Naive thymus-derived CD8-positive, alpha-beta T cell (primary cell): ENCODE measurements at regions not wholly inside any gene's neighbourhood (a gene's known extent, or its start where the extent isn't known, plus 50 kb on each side); places are given as distances from the start of the nearest gene placed in this dataset.

Source experiments
- ATAC-seq, 2 donors: fragments of 150-1000 bp; cut with Tn5 transposase in 1 of 2; sonication (Bioruptor Pico), chemical (Tn5 transposase) in 1 of 2; 1 replicate in 1 of 2; 2 replicates in 1 of 2; pipeline ENCODE4 v1.10.0; 2021; ENCODE audit warnings: mild to moderate bottlenecking in 2 of 2, moderate library complexity in 2 of 2
- POLR2A ChIA-PET: fragments of 350-600 bp; sonication (Branson Sonifier 250); formaldehyde crosslinking; loops from one replicate; lab custom pipeline; 2021; ENCODE audit warnings: antibody characterized with exemption; lab: Charles Lee
- DNase-seq, 10 donors: peaks; one replicate each; pipeline versions ENCODE4 v3.0.0 to v3.0.0-alpha.2; 2020 to 2022
- H3K27ac Mint-ChIP-seq, 10 donors: one replicate each; pipeline ENCODE4 v1.8.0; 2020 to 2022; ENCODE audit warnings: mild to moderate bottlenecking in 10 of 10, mixed read lengths in 10 of 10, moderate library complexity in 4 of 10, inconsistent platforms in 1 of 10
- H3K27me3 Mint-ChIP-seq, 5 donors: one replicate each; pipeline ENCODE4 v1.8.0; 2021 to 2022; ENCODE audit warnings: mixed read lengths in 5 of 5
- H3K36me3 Mint-ChIP-seq, 3 donors: one replicate each; pipeline ENCODE4 v1.8.0; 2020 to 2022; ENCODE audit warnings: mixed read lengths in 3 of 3, mild to moderate bottlenecking in 2 of 3, inconsistent platforms in 1 of 3
- H3K4me1 Mint-ChIP-seq, 4 donors: one replicate each; pipeline ENCODE4 v1.8.0; 2021 to 2022; ENCODE audit warnings: mixed read lengths in 4 of 4
- H3K4me3 Mint-ChIP-seq, 10 donors: one replicate each; pipeline ENCODE4 v1.8.0; 2020 to 2022; ENCODE audit warnings: mild to moderate bottlenecking in 10 of 10, mixed read lengths in 10 of 10, moderate library complexity in 6 of 10, inconsistent platforms in 1 of 10
- H3K9me3 Mint-ChIP-seq, 9 donors: one replicate each; pipeline ENCODE4 v1.8.0; 2020 to 2022; ENCODE audit warnings: mixed read lengths in 9 of 9, mild to moderate bottlenecking in 3 of 9, inconsistent platforms in 1 of 9, moderate library complexity in 1 of 9

GRCh38 chr1:228984646-228985631, 249.7 kb downstream of the RHOU start:
- no peak for DNase-seq
- H3K36me3 Mint-ChIP-seq, result no peaks in the 10 kb centered on the region
- peaks cover 0 to 1% (median 0%) of the 10 kb centered on the region in 5 donors for H3K27me3 Mint-ChIP-seq
- peak overlapping the region in 3 of 10 donors; percentile 25 to 63 (median 48) for H3K27ac Mint-ChIP-seq
- H3K4me3 Mint-ChIP-seq, result no peak overlapping the region
- no peak for ATAC-seq
- H3K9me3 Mint-ChIP-seq, result no peaks in the 10 kb centered on the region
- peaks cover 4 to 21% (median 8%) of the 10 kb centered on the region in 4 donors for H3K4me1 Mint-ChIP-seq
- POLR2A ChIA-PET, result no interaction called here

- POLR2A ChIA-PET, result no interaction called here
- H3K36me3 Mint-ChIP-seq, result no peaks in the 10 kb centered on the region
- DNase-seq (no peak), ATAC-seq (no peak)
- no peak overlapping the region for H3K4me3 Mint-ChIP-seq
- H3K27me3 Mint-ChIP-seq, result peaks cover 0 to 1% (median 0%) of the 10 kb centered on the region in 5 donors
- no peaks in the 10 kb centered on the region for H3K9me3 Mint-ChIP-seq
- no peak overlapping the region for H3K27ac Mint-ChIP-seq
- peaks cover 4 to 28% (median 16%) of the 10 kb centered on the region in 4 donors for H3K4me1 Mint-ChIP-seq
These were observed 250.4 kb downstream of the RHOU start for GRCh38 chr1:228985661-228986060.

- no peaks in the 10 kb centered on the region for H3K36me3 Mint-ChIP-seq
- DNase-seq (peak in 1 of 10 donors; percentile 14), ATAC-seq (no peak)
- peak overlapping the region in 1 of 10 donors; percentile 76 for H3K27ac Mint-ChIP-seq
- H3K9me3 Mint-ChIP-seq, result no peaks in the 10 kb centered on the region
- POLR2A ChIA-PET, result no interaction called here
- no peak overlapping the region for H3K4me3 Mint-ChIP-seq
- H3K27me3 Mint-ChIP-seq, result peaks cover 0 to 1% (median 0%) of the 10 kb centered on the region in 5 donors
- H3K4me1 Mint-ChIP-seq, result peaks cover 4 to 32% (median 17%) of the 10 kb centered on the region in 4 donors
These were observed 251.0 kb downstream of the RHOU start for GRCh38 chr1:228986093-228986904.

GRCh38 chr1:228987286-228987685, 252.0 kb downstream of the RHOU start:
- H3K9me3 Mint-ChIP-seq, result no peaks in the 10 kb centered on the region
- no peaks in the 10 kb centered on the region for H3K36me3 Mint-ChIP-seq
- ATAC-seq (no peak), DNase-seq (no peak)
- H3K27ac Mint-ChIP-seq, result no peak overlapping the region
- no peak overlapping the region for H3K4me3 Mint-ChIP-seq
- peaks cover 0 to 1% (median 0%) of the 10 kb centered on the region in 5 donors for H3K27me3 Mint-ChIP-seq
- POLR2A ChIA-PET, result no interaction called here
- peaks cover 4 to 34% (median 17%) of the 10 kb centered on the region in 4 donors for H3K4me1 Mint-ChIP-seq

GRCh38 chr1:228987736-228988506, 252.6 kb downstream of the RHOU start:
- POLR2A ChIA-PET, result no interaction called here
- no peak overlapping the region for H3K4me3 Mint-ChIP-seq
- H3K27ac Mint-ChIP-seq, result no peak overlapping the region
- H3K4me1 Mint-ChIP-seq, result peaks cover 4 to 34% (median 17%) of the 10 kb centered on the region in 4 donors
- peaks cover 0 to 1% (median 0%) of the 10 kb centered on the region in 5 donors for H3K27me3 Mint-ChIP-seq
- no peaks in the 10 kb centered on the region for H3K36me3 Mint-ChIP-seq
- ATAC-seq (no peak), DNase-seq (no peak)
- H3K9me3 Mint-ChIP-seq, result no peaks in the 10 kb centered on the region

- ATAC-seq (no peak), DNase-seq (no peak)
- Mint-ChIP-seq H3K27me3 (peaks cover 0 to 1% (median 0%) of the 10 kb centered on the region in 5 donors), H3K9me3 (no peaks in the 10 kb centered on the region), H3K4me1 (peaks cover 4 to 34% (median 17%) of the 10 kb centered on the region in 4 donors), H3K36me3 (no peaks in the 10 kb centered on the region), H3K4me3 (no peak overlapping the region), H3K27ac (peak overlapping the region in 1 of 10 donors; percentile 60)
- POLR2A ChIA-PET, result no interaction called here
These were observed 253.4 kb downstream of the RHOU start for GRCh38 chr1:228988664-228989063.

- ATAC-seq, result no peak
- POLR2A ChIA-PET, result no interaction called here
- H3K4me1 Mint-ChIP-seq, result peaks cover 4 to 34% (median 17%) of the 10 kb centered on the region in 4 donors
These were observed 253.9 kb downstream of the RHOU start for GRCh38 chr1:228989176-228989575.

GRCh38 chr1:228989676-228989991, 254.4 kb downstream of the RHOU start:
- no peaks in the 10 kb centered on the region for H3K9me3 Mint-ChIP-seq
- ATAC-seq, result no peak
- no peak overlapping the region for H3K4me3 Mint-ChIP-seq
- peak overlapping the region in 1 of 10 donors; percentile 12 for H3K27ac Mint-ChIP-seq
- POLR2A ChIA-PET, result no interaction called here
- no peak for DNase-seq
- peaks cover 0 to 1% (median 0%) of the 10 kb centered on the region in 5 donors for H3K27me3 Mint-ChIP-seq
- peaks cover 4 to 34% (median 17%) of the 10 kb centered on the region in 4 donors for H3K4me1 Mint-ChIP-seq
- no peaks in the 10 kb centered on the region for H3K36me3 Mint-ChIP-seq

More at GRCh38 chr1:228989176-228989575, 253.9 kb downstream of the RHOU start:
- Mint-ChIP-seq H3K4me3 (no peak overlapping the region), H3K36me3 (no peaks in the 10 kb centered on the region), H3K27ac (peak overlapping the region in 3 of 10 donors; percentile 2 to 57 (median 12)), H3K27me3 (peaks cover 0 to 1% (median 0%) of the 10 kb centered on the region in 5 donors), H3K9me3 (no peaks in the 10 kb centered on the region)
- DNase-seq, result no peak

- Mint-ChIP-seq H3K27me3 (no peaks in the 10 kb centered on the region), H3K36me3 (no peaks in the 10 kb centered on the region), H3K27ac (peak overlapping the region in 2 of 10 donors; percentile 12 to 41), H3K4me1 (peaks cover 2 to 34% (median 17%) of the 10 kb centered on the region in 4 donors), H3K9me3 (no peaks in the 10 kb centered on the region), H3K4me3 (no peak overlapping the region)
- POLR2A ChIA-PET, result no interaction called here
- ATAC-seq (no peak), DNase-seq (peak in 1 of 10 donors; percentile 11)
These were observed 254.9 kb downstream of the RHOU start for GRCh38 chr1:228989992-228990827.

- no peak overlapping the region for H3K4me3 Mint-ChIP-seq
- H3K36me3 Mint-ChIP-seq, result no peaks in the 10 kb centered on the region
- peaks cover 2 to 34% (median 17%) of the 10 kb centered on the region in 4 donors for H3K4me1 Mint-ChIP-seq
- H3K27ac Mint-ChIP-seq, result no peak overlapping the region
- H3K9me3 Mint-ChIP-seq, result no peaks in the 10 kb centered on the region
- POLR2A ChIA-PET, result no interaction called here
- H3K27me3 Mint-ChIP-seq, result no peaks in the 10 kb centered on the region
- ATAC-seq (no peak), DNase-seq (peak in 1 of 10 donors; percentile 13)
These were observed 255.8 kb downstream of the RHOU start for GRCh38 chr1:228990906-228991569.

GRCh38 chr1:228992044-228992443, 256.8 kb downstream of the RHOU start:
- ATAC-seq (no peak), DNase-seq (no peak)
- POLR2A ChIA-PET, result no interaction called here
- H3K4me3 Mint-ChIP-seq, result no peak overlapping the region
- no peaks in the 10 kb centered on the region for H3K36me3 Mint-ChIP-seq
- H3K27ac Mint-ChIP-seq, result no peak overlapping the region
- no peaks in the 10 kb centered on the region for H3K27me3 Mint-ChIP-seq
- H3K9me3 Mint-ChIP-seq, result no peaks in the 10 kb centered on the region
- peaks cover 2 to 27% (median 17%) of the 10 kb centered on the region in 4 donors for H3K4me1 Mint-ChIP-seq
